ENCODE measurements at regions not wholly inside any gene's neighbourhood (a gene's known extent, or its start where the extent isn't known, plus 50 kb on each side); places are given as distances from the start of the nearest gene placed in this dataset.

DNA sequence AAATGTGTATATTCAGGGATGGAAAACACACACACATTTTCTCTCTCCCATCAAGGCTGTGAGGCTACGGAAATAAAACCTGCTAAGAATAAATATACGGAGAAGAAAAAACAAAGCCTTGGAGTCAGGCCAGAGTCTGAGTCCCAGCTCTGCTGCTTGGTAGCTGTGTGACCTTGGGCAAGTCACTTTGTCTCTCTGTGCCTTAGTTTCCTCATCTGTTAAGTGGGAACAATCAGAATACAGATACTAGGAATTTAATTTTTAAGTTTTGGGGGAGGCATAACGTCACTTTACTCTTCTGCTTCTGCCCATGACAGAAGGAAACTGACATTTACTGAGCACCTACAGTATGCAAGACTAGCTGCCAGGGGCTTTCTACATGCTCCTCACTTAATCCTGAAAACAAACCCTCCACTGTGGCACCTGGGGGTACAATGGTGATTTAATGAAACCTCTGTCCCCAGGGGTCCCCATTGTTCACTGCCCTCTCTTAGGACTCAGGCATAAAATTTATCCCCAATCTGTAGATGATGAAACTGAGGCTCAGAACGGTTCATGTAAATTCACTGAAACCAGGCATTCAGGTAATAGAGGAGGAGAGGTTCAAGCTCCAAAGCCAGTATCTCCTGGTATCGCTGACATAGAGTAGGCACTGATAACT is 131.9 kb upstream of the SERPIND1 start:
- peaks cover 4% of the 10 kb centered on the region for H3K9me3 Mint-ChIP-seq

GRCh38 chr22:20642668-20643179 is 131.2 kb upstream of the SERPIND1 start:
- Mint-ChIP-seq H3K27ac (no peak overlapping the region), H3K4me3 (no peak overlapping the region), H3K36me3 (ENCODE audit: low read depth) (no peaks in the 10 kb centered on the region), H3K9me3 (peaks cover 4% of the 10 kb centered on the region), H3K27me3 (ENCODE audit: low read depth, poor library complexity) (peaks cover 41% of the 10 kb centered on the region), H3K4me1 (no peaks in the 10 kb centered on the region)
- no peak for TF ChIP-seq CTCF (IDR thresholded peaks at IDR 0.05)
- no peak for DNase-seq

More for the DNA sequence above, 131.9 kb upstream of the SERPIND1 start:
- Mint-ChIP-seq H3K27ac (no peak overlapping the region), H3K36me3 (ENCODE audit: low read depth) (no peaks in the 10 kb centered on the region), H3K27me3 (ENCODE audit: low read depth, poor library complexity) (peaks cover 40% of the 10 kb centered on the region), H3K4me1 (no peaks in the 10 kb centered on the region), H3K4me3 (no peak overlapping the region)
- DNase-seq, result no peak
- no peak for TF ChIP-seq CTCF (IDR thresholded peaks at IDR 0.05)

GRCh38 chr22:20644071-20644642 is 129.8 kb upstream of the SERPIND1 start:
- Mint-ChIP-seq H3K4me1 (no peaks in the 10 kb centered on the region), H3K4me3 (no peak overlapping the region), H3K27me3 (ENCODE audit: low read depth, poor library complexity) (peaks cover 30% of the 10 kb centered on the region), H3K36me3 (ENCODE audit: low read depth) (no peaks in the 10 kb centered on the region), H3K27ac (no peak overlapping the region), H3K9me3 (peaks cover 4% of the 10 kb centered on the region)
- no peak for TF ChIP-seq CTCF (IDR thresholded peaks at IDR 0.05)
- DNase-seq, result no peak

GRCh38 chr22:20645954-20646353 is 128.0 kb upstream of the SERPIND1 start:
- Mint-ChIP-seq H3K9me3 (peaks cover 2% of the 10 kb centered on the region), H3K27ac (no peak overlapping the region), H3K36me3 (ENCODE audit: low read depth) (no peaks in the 10 kb centered on the region), H3K4me3 (no peak overlapping the region), H3K27me3 (ENCODE audit: low read depth, poor library complexity) (peaks cover 29% of the 10 kb centered on the region), H3K4me1 (no peaks in the 10 kb centered on the region)
- TF ChIP-seq CTCF (IDR thresholded peaks at IDR 0.05), result no peak
- no peak for DNase-seq

- Mint-ChIP-seq H3K36me3 (ENCODE audit: low read depth) (no peaks in the 10 kb centered on the region), H3K27me3 (ENCODE audit: low read depth, poor library complexity) (peaks cover 30% of the 10 kb centered on the region), H3K27ac (no peak overlapping the region), H3K4me3 (no peak overlapping the region), H3K4me1 (no peaks in the 10 kb centered on the region), H3K9me3 (peaks cover 4% of the 10 kb centered on the region)
- no peak for TF ChIP-seq CTCF (IDR thresholded peaks at IDR 0.05)
- DNase-seq, result no peak
These were observed 127.5 kb upstream of the SERPIND1 start for GRCh38 chr22:20646415-20646814.

DNA sequence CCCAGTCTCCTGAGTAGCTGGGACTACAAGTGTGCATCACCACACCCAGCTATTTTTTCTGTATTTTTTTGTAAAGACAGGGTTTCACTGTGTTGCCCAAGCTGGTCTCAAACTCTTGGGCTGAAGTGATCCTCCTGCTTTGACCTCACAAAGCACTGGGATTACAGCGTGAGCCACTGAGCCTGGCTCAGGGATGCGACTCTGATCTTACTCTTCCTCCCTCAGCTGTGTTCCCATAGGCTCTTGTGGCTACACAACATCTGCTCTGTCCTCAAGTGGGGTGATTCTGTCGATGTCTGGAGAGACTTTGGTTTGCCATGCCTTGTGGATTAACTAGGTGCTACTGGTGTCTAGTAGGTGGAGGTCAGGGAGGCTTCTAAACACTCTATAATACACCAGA is 127.0 kb upstream of the SERPIND1 start:
- Mint-ChIP-seq H3K4me3 (no peak overlapping the region), H3K4me1 (no peaks in the 10 kb centered on the region), H3K27ac (no peak overlapping the region), H3K36me3 (ENCODE audit: low read depth) (no peaks in the 10 kb centered on the region), H3K9me3 (peaks cover 4% of the 10 kb centered on the region), H3K27me3 (ENCODE audit: low read depth, poor library complexity) (peaks cover 30% of the 10 kb centered on the region)
- no peak for DNase-seq
- no peak for TF ChIP-seq CTCF (IDR thresholded peaks at IDR 0.05)
